GM23338 (cell line): ENCODE measurements at regions not wholly inside any gene's neighbourhood (a gene's known extent, or its start where the extent isn't known, plus 50 kb on each side); places are given as distances from the start of the nearest gene placed in this dataset.

Experiments used
- ATAC-seq: fragments of 200-7000 bp; cut with Tn5 transposase; 3 replicates; pipeline ENCODE4 v1.9.1; 2020
- DNase-seq: peaks from one replicate; pipeline ENCODE4 v3.0.0-alpha.2; 2015; ENCODE audit warnings: low spot score
- H2AFZ ChIP-seq: fragments of 200-600 bp; sonication (generic); 2 replicates; pipeline ENCODE4 v1.8.0; 2016; ENCODE audit warnings: antibody characterized with exemption, mild to moderate bottlenecking, moderate library complexity
- H3F3A ChIP-seq: fragments of 200-600 bp; sonication (generic); replicated peaks from 2 replicates; pipeline ENCODE4 v1.8.0; 2017; ENCODE audit warnings: antibody characterized with exemption, mixed run types, low read depth
- H3K27ac ChIP-seq: fragments of 200-600 bp; sonication (generic); 2 replicates; pipeline ENCODE4 v1.6.1; 2016; ENCODE audit warnings: low read depth
- H3K27me3 ChIP-seq: fragments of 200-600 bp; sonication (generic); 2 replicates; pipeline ENCODE4 v1.8.0; 2016; ENCODE audit warnings: mild to moderate bottlenecking, mixed run types, moderate library complexity; ENCODE audit not compliant: insufficient read depth
- H3K36me3 ChIP-seq: fragments of 200-600 bp; sonication (generic); 2 replicates; pipeline ENCODE4 v1.8.0; 2016; ENCODE audit warnings: mild to moderate bottlenecking; ENCODE audit not compliant: insufficient read depth
- H3K4me1 ChIP-seq: fragments of 200-600 bp; sonication (generic); 2 replicates; pipeline ENCODE4 v1.8.0; 2016; ENCODE audit warnings: mild to moderate bottlenecking, moderate library complexity; ENCODE audit not compliant: insufficient read depth
- H3K4me2 ChIP-seq: fragments of 200-600 bp; sonication (generic); 2 replicates; pipeline ENCODE4 v1.7.1; 2017; ENCODE audit warnings: mixed run types
- H3K4me3 ChIP-seq: fragments of 200-600 bp; sonication (generic); 2 replicates; pipeline ENCODE4 v1.6.1; 2016; ENCODE audit warnings: mixed run types
- H3K79me2 ChIP-seq: fragments of 200-600 bp; sonication (generic); replicated peaks from 2 replicates; pipeline ENCODE4 v1.8.0; 2017; ENCODE audit warnings: mild to moderate bottlenecking; ENCODE audit not compliant: insufficient read depth
- H3K9me2 ChIP-seq: fragments of 200-600 bp; sonication (generic); 2 replicates; pipeline ENCODE4 v1.8.0; 2017; ENCODE audit not compliant: insufficient read depth
- H4K20me1 ChIP-seq: fragments of 200-600 bp; sonication (generic); replicated peaks from 2 replicates; pipeline ENCODE4 v1.8.0; 2017; ENCODE audit warnings: mild to moderate bottlenecking; ENCODE audit not compliant: insufficient read depth
- H3K27ac Mint-ChIP-seq: 2 replicates; pipeline ENCODE4 v1.8.0; 2020; ENCODE audit warnings: inconsistent platforms, mild to moderate bottlenecking, moderate library complexity, mixed read lengths
- H3K27me3 Mint-ChIP-seq: 3 replicates; pipeline ENCODE4 v1.8.0; 2022; ENCODE audit warnings: low read depth, mild to moderate bottlenecking, moderate library complexity, mixed read lengths, inconsistent platforms; ENCODE audit not compliant: insufficient read depth, poor library complexity
- H3K36me3 Mint-ChIP-seq: 3 replicates; pipeline ENCODE4 v1.8.0; 2021; ENCODE audit warnings: low read depth, mild to moderate bottlenecking, inconsistent platforms, moderate library complexity, mixed read lengths
- H3K4me1 Mint-ChIP-seq: 3 replicates; pipeline ENCODE4 v1.8.0; 2020; ENCODE audit warnings: mild to moderate bottlenecking, inconsistent platforms, mixed read lengths
- H3K4me3 Mint-ChIP-seq: 3 replicates; pipeline ENCODE4 v1.8.0; 2021; ENCODE audit warnings: moderate library complexity, mild to moderate bottlenecking, inconsistent platforms, mixed read lengths
- H3K9me3 Mint-ChIP-seq: 3 replicates; pipeline ENCODE4 v1.8.0; 2020; ENCODE audit warnings: moderate library complexity, mild to moderate bottlenecking, inconsistent platforms, mixed read lengths
- CREB1 ChIP-seq: fragments of 250-450 bp; sonication (Bioruptor Pico); IDR thresholded peaks from 2 replicates; pipeline ENCODE4 v1.5.0; 2020; ENCODE audit warnings: low read depth, mild to moderate bottlenecking, moderate library complexity
- ETS1 ChIP-seq: IDR thresholded peaks from 2 replicates; pipeline ENCODE4 v1.6.1; 2016; ENCODE audit warnings: antibody characterized with exemption
- EZH2 ChIP-seq: fragments of 200-600 bp; sonication (generic); IDR thresholded peaks from one replicate; pipeline ENCODE4 v1.8.0; 2017; ENCODE audit warnings: antibody characterized with exemption, mild to moderate bottlenecking, low read depth; ENCODE audit not compliant: unreplicated experiment
- EZH2phosphoT487 ChIP-seq: fragments of 200-600 bp; sonication (generic); IDR thresholded peaks from one replicate; pipeline ENCODE4 v1.8.1; 2018; ENCODE audit warnings: antibody characterized with exemption; ENCODE audit not compliant: unreplicated experiment
- NANOG ChIP-seq: IDR thresholded peaks from 2 replicates; pipeline ENCODE4 v1.6.1; 2016; ENCODE audit warnings: antibody characterized with exemption, borderline replicate concordance
- POLR2AphosphoS5 ChIP-seq: IDR thresholded peaks from 2 replicates; pipeline ENCODE4 v1.6.1; 2016; ENCODE audit warnings: antibody characterized with exemption, low read depth
- STAT1 ChIP-seq: IDR thresholded peaks from one replicate; pipeline ENCODE4 v1.6.1; 2016; ENCODE audit warnings: antibody characterized with exemption; ENCODE audit not compliant: unreplicated experiment
- ZNF114 ChIP-seq: fragments of 250-450 bp; sonication (Bioruptor Pico); IDR thresholded peaks from 2 replicates; pipeline ENCODE4 v1.5.0; 2020; ENCODE audit warnings: mild to moderate bottlenecking, moderate library complexity
- ZNF331 ChIP-seq: fragments of 250-450 bp; sonication (Bioruptor Pico); IDR thresholded peaks from 2 replicates; pipeline ENCODE4 v1.5.0; 2020; ENCODE audit warnings: low read depth, mild to moderate bottlenecking, moderate library complexity
- TF ChIP-seq, protein P1 (sequence below): IDR thresholded peaks from one replicate; pipeline ENCODE4 v1.6.1; 2018; ENCODE audit warnings: antibody characterized with exemption; ENCODE audit not compliant: unreplicated experiment
- TF ChIP-seq, protein P2 (sequence below), 2 experiments: fragments of 200-600 bp in 1 of 2; sonication (generic) in 1 of 2; conservative IDR thresholded peaks; 2 replicates each; pipeline versions ENCODE4 v1.5.1 to v1.6.1; 2016 to 2017; ENCODE audit warnings: antibody characterized with exemption in 2 of 2, low read depth in 2 of 2, mild to moderate bottlenecking in 2 of 2, moderate library complexity in 1 of 2
- TF ChIP-seq, protein P3 (sequence below): fragments of 250-450 bp; sonication (Bioruptor Pico); IDR thresholded peaks from 2 replicates; pipeline ENCODE4 v1.5.0; 2020; ENCODE audit warnings: mild to moderate bottlenecking, moderate library complexity

- H3K4me3 ChIP-seq = no peak overlapping the region
- no peaks in the 10 kb centered on the region for H3K36me3 ChIP-seq
- no peaks in the 10 kb centered on the region for H3K9me2 ChIP-seq
- H3K27ac Mint-ChIP-seq = no peak overlapping the region
- no peak overlapping the region for H2AFZ ChIP-seq
- no peaks in the 10 kb centered on the region for H3F3A ChIP-seq
- TF ChIP-seq, protein P1, sequence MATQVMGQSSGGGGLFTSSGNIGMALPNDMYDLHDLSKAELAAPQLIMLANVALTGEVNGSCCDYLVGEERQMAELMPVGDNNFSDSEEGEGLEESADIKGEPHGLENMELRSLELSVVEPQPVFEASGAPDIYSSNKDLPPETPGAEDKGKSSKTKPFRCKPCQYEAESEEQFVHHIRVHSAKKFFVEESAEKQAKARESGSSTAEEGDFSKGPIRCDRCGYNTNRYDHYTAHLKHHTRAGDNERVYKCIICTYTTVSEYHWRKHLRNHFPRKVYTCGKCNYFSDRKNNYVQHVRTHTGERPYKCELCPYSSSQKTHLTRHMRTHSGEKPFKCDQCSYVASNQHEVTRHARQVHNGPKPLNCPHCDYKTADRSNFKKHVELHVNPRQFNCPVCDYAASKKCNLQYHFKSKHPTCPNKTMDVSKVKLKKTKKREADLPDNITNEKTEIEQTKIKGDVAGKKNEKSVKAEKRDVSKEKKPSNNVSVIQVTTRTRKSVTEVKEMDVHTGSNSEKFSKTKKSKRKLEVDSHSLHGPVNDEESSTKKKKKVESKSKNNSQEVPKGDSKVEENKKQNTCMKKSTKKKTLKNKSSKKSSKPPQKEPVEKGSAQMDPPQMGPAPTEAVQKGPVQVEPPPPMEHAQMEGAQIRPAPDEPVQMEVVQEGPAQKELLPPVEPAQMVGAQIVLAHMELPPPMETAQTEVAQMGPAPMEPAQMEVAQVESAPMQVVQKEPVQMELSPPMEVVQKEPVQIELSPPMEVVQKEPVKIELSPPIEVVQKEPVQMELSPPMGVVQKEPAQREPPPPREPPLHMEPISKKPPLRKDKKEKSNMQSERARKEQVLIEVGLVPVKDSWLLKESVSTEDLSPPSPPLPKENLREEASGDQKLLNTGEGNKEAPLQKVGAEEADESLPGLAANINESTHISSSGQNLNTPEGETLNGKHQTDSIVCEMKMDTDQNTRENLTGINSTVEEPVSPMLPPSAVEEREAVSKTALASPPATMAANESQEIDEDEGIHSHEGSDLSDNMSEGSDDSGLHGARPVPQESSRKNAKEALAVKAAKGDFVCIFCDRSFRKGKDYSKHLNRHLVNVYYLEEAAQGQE = no peak
- TF ChIP-seq STAT1 (no peak), POLR2AphosphoS5 (no peak), CREB1 (CRISPR knock-in tag) (no peak), NANOG (no peak), ETS1 (no peak), ZNF114 (CRISPR knock-in tag) (no peak), EZH2 (no peak), EZH2phosphoT487 (no peak), ZNF331 (CRISPR knock-in tag) (no peak)
- TF ChIP-seq, protein P2, sequence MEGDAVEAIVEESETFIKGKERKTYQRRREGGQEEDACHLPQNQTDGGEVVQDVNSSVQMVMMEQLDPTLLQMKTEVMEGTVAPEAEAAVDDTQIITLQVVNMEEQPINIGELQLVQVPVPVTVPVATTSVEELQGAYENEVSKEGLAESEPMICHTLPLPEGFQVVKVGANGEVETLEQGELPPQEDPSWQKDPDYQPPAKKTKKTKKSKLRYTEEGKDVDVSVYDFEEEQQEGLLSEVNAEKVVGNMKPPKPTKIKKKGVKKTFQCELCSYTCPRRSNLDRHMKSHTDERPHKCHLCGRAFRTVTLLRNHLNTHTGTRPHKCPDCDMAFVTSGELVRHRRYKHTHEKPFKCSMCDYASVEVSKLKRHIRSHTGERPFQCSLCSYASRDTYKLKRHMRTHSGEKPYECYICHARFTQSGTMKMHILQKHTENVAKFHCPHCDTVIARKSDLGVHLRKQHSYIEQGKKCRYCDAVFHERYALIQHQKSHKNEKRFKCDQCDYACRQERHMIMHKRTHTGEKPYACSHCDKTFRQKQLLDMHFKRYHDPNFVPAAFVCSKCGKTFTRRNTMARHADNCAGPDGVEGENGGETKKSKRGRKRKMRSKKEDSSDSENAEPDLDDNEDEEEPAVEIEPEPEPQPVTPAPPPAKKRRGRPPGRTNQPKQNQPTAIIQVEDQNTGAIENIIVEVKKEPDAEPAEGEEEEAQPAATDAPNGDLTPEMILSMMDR (conservative IDR thresholded peaks at IDR 0.05; ENCODE audit: low read depth in 2 of 2) = no peak
- TF ChIP-seq, protein P3, sequence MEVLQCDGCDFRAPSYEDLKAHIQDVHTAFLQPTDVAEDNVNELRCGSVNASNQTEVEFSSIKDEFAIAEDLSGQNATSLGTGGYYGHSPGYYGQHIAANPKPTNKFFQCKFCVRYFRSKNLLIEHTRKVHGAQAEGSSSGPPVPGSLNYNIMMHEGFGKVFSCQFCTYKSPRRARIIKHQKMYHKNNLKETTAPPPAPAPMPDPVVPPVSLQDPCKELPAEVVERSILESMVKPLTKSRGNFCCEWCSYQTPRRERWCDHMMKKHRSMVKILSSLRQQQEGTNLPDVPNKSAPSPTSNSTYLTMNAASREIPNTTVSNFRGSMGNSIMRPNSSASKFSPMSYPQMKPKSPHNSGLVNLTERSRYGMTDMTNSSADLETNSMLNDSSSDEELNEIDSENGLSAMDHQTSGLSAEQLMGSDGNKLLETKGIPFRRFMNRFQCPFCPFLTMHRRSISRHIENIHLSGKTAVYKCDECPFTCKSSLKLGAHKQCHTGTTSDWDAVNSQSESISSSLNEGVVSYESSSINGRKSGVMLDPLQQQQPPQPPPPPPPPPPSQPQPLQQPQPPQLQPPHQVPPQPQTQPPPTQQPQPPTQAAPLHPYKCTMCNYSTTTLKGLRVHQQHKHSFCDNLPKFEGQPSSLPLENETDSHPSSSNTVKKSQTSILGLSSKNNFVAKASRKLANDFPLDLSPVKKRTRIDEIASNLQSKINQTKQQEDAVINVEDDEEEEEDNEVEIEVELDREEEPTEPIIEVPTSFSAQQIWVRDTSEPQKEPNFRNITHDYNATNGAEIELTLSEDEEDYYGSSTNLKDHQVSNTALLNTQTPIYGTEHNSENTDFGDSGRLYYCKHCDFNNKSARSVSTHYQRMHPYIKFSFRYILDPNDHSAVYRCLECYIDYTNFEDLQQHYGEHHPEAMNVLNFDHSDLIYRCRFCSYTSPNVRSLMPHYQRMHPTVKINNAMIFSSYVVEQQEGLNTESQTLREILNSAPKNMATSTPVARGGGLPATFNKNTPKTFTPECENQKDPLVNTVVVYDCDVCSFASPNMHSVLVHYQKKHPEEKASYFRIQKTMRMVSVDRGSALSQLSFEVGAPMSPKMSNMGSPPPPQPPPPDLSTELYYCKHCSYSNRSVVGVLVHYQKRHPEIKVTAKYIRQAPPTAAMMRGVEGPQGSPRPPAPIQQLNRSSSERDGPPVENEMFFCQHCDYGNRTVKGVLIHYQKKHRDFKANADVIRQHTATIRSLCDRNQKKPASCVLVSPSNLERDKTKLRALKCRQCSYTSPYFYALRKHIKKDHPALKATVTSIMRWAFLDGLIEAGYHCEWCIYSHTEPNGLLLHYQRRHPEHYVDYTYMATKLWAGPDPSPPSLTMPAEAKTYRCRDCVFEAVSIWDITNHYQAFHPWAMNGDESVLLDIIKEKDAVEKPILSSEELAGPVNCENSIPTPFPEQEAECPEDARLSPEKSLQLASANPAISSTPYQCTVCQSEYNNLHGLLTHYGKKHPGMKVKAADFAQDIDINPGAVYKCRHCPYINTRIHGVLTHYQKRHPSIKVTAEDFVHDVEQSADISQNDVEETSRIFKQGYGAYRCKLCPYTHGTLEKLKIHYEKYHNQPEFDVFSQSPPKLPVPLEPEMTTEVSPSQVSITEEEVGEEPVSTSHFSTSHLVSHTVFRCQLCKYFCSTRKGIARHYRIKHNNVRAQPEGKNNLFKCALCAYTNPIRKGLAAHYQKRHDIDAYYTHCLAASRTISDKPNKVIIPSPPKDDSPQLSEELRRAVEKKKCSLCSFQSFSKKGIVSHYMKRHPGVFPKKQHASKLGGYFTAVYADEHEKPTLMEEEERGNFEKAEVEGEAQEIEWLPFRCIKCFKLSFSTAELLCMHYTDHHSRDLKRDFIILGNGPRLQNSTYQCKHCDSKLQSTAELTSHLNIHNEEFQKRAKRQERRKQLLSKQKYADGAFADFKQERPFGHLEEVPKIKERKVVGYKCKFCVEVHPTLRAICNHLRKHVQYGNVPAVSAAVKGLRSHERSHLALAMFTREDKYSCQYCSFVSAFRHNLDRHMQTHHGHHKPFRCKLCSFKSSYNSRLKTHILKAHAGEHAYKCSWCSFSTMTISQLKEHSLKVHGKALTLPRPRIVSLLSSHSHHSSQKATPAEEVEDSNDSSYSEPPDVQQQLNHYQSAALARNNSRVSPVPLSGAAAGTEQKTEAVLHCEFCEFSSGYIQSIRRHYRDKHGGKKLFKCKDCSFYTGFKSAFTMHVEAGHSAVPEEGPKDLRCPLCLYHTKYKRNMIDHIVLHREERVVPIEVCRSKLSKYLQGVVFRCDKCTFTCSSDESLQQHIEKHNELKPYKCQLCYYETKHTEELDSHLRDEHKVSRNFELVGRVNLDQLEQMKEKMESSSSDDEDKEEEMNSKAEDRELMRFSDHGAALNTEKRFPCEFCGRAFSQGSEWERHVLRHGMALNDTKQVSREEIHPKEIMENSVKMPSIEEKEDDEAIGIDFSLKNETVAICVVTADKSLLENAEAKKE (CRISPR knock-in tag) = no peak
- no peaks in the 10 kb centered on the region for H3K27me3 ChIP-seq
- no peak overlapping the region for H3K4me2 ChIP-seq
- no peaks in the 10 kb centered on the region for H3K4me1 Mint-ChIP-seq
- ATAC-seq = no peak
- no peaks in the 10 kb centered on the region for H4K20me1 ChIP-seq
- no peaks in the 10 kb centered on the region for H3K4me1 ChIP-seq
- no peak for DNase-seq
- H3K27ac ChIP-seq = no peak overlapping the region
- no peak overlapping the region for H3K4me3 Mint-ChIP-seq
- H3K27me3 Mint-ChIP-seq = peaks cover 3% of the 10 kb centered on the region
- peaks cover 78% of the 10 kb centered on the region for H3K9me3 Mint-ChIP-seq
- H3K36me3 Mint-ChIP-seq = peaks cover 6% of the 10 kb centered on the region; the same call in 2 of the 3 replicates
- no peaks in the 10 kb centered on the region for H3K79me2 ChIP-seq
Measured at GRCh38 chr15:45981625-45982024, 346.8 kb downstream of the SQOR start.
